Endothelial cell (in vitro differentiated cells): ENCODE measurements at regions not wholly inside any gene's neighbourhood (a gene's known extent, or its start where the extent isn't known, plus 50 kb on each side); places are given as distances from the start of the nearest gene placed in this dataset.
"Not testable (repeated sequence)": the region's sequence is repeated elsewhere in the genome, so short reads cannot be mapped to it uniquely, and the experiment has no call there.

ENCODE experiments used
- DNase-seq: peaks from one replicate; pipeline ENCODE4 v3.0.0; 2021; ENCODE audit warnings: low spot score
- H3K27ac Mint-ChIP-seq: one replicate; pipeline ENCODE4 v1.8.0; 2021; ENCODE audit warnings: mixed read lengths, inconsistent platforms; ENCODE audit not compliant: unreplicated experiment
- H3K27me3 Mint-ChIP-seq: one replicate; pipeline ENCODE4 v1.8.0; 2021; ENCODE audit warnings: mild to moderate bottlenecking, moderate library complexity, mixed read lengths, inconsistent platforms; ENCODE audit not compliant: unreplicated experiment
- H3K36me3 Mint-ChIP-seq: one replicate; pipeline ENCODE4 v1.8.0; 2021; ENCODE audit warnings: mild to moderate bottlenecking, low read depth, mixed read lengths, inconsistent platforms; ENCODE audit not compliant: unreplicated experiment
- H3K4me1 Mint-ChIP-seq: one replicate; pipeline ENCODE4 v1.8.0; 2021; ENCODE audit warnings: mild to moderate bottlenecking, mixed read lengths, inconsistent platforms; ENCODE audit not compliant: unreplicated experiment
- H3K4me3 Mint-ChIP-seq: one replicate; pipeline ENCODE4 v1.8.0; 2021; ENCODE audit warnings: mild to moderate bottlenecking, mixed read lengths, inconsistent platforms; ENCODE audit not compliant: unreplicated experiment
- H3K9me3 Mint-ChIP-seq: one replicate; pipeline ENCODE4 v1.8.0; 2021; ENCODE audit warnings: mixed read lengths, inconsistent platforms; ENCODE audit not compliant: unreplicated experiment
- CTCF ChIP-seq: fragments of 200-600 bp; sonication (generic); IDR thresholded peaks from one replicate; pipeline ENCODE4 v1.5.0; 2021; ENCODE audit warnings: antibody characterized with exemption; ENCODE audit not compliant: unreplicated experiment

DNA sequence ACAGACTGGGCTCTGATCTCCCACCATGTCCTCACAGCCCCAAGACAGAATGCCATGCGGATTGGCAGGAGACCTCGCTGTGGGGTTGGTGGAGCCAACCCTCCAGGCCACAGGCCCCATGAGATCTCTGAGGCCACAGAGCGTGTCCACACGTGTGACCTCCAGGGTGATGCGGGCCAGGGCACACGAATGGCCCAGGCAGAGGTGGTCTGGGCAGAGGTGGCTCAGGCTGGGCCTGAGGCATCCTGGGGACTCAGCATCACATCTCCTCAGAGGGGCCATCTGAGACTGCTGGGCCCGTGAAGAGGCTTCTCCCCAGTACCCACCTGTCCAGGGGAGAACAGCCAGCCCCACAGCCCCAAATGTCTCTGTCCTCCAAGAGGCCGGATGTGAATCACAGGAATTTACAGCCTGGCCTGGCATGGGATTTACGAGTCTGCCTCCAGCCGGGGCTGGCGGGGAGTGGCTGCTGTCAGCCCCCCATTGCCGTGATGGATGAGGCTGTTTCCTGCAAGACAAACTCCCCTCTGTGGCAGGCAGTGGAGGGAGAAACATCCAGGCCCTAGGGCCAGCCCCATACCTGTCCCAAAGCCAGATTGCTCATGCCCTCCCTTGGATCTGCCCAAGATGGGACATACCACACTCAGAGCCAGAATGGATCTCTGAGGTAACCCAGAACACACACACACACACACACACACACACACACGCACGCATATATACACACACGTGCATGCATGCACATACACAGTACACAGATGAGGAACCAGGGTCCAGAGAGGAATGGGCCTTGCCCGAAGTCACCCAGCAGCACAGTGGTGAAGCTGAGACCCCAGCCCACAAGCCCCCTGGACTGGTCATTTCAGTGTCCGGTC, 208.3 kb downstream of the TBC1D2B start:
- Mint-ChIP-seq H3K9me3 (no peaks in the 10 kb centered on the region), H3K36me3 (no peaks in the 10 kb centered on the region), H3K4me1 (no peaks in the 10 kb centered on the region), H3K27me3 (peaks cover 8% of the 10 kb centered on the region), H3K4me3 (no peak overlapping the region), H3K27ac (no peak overlapping the region)
- no peak for DNase-seq
- no peak for TF ChIP-seq CTCF

DNA sequence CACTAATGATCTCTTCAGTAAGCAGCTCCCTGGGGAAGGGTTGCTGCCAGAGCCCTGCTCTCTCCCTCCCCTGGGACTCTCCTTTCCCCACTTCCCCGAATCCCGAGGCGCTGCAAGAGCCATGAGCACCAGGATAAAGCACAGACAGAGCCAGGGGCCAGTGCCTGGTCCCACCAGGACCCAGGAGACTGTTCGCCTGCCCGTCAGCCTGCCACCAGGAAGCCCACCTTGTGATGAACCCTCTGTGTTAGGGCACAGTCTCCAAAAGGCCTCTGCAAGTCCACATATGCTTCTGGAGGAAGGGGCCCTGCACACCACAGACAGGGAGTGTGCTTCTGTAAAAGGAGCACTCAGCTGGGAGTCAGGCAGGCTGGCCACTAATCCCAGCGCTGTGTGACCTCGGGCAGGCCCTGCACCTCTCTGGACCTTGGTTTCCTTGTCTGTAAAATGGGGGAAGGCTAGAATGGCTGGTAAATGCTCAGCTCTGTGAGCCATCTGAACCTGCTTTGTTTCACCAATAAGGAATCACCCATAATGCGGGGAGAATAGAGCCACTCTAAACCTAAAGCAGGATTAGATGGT, 209.4 kb downstream of the TBC1D2B start:
- H3K27me3 Mint-ChIP-seq = peaks cover 12% of the 10 kb centered on the region
- not testable (repeated sequence) for H3K27ac Mint-ChIP-seq

GRCh38 chr15:77867266-77868047, 210.1 kb downstream of the TBC1D2B start:
- no peak overlapping the region for H3K4me3 Mint-ChIP-seq
- H3K27me3 Mint-ChIP-seq = peaks cover 15% of the 10 kb centered on the region
- no peaks in the 10 kb centered on the region for H3K36me3 Mint-ChIP-seq
- TF ChIP-seq CTCF = no peak
- H3K27ac Mint-ChIP-seq = no peak overlapping the region
- H3K9me3 Mint-ChIP-seq = no peaks in the 10 kb centered on the region
- DNase-seq = no peak
- H3K4me1 Mint-ChIP-seq = no peaks in the 10 kb centered on the region

More for the DNA sequence above, 209.4 kb downstream of the TBC1D2B start:
- H3K36me3 Mint-ChIP-seq, DNase-seq, H3K9me3 Mint-ChIP-seq, H3K4me1 Mint-ChIP-seq, H3K4me3 Mint-ChIP-seq: not testable (repeated sequence)

- no peak overlapping the region for H3K4me3 Mint-ChIP-seq
- DNase-seq = no peak
Observed at GRCh38 chr15:77866596-77867125, 210.8 kb downstream of the TBC1D2B start.

More at GRCh38 chr15:77866596-77867125, 210.8 kb downstream of the TBC1D2B start:
- no peak for TF ChIP-seq CTCF
- peaks cover 16% of the 10 kb centered on the region for H3K27me3 Mint-ChIP-seq
- no peaks in the 10 kb centered on the region for H3K4me1 Mint-ChIP-seq
- H3K36me3 Mint-ChIP-seq = no peaks in the 10 kb centered on the region
- H3K27ac Mint-ChIP-seq = no peak overlapping the region
- H3K9me3 Mint-ChIP-seq = no peaks in the 10 kb centered on the region
